Endothelial cell (in vitro differentiated cells): ENCODE measurements at regions not wholly inside any gene's neighbourhood (a gene's known extent, or its start where the extent isn't known, plus 50 kb on each side); places are given as distances from the start of the nearest gene placed in this dataset.

Experiments
- DNase-seq: peaks from one replicate; pipeline ENCODE4 v3.0.0; 2021; ENCODE audit warnings: low spot score
- H3K27ac Mint-ChIP-seq: one replicate; pipeline ENCODE4 v1.8.0; 2021; ENCODE audit warnings: mixed read lengths, inconsistent platforms; ENCODE audit not compliant: unreplicated experiment
- H3K27me3 Mint-ChIP-seq: one replicate; pipeline ENCODE4 v1.8.0; 2021; ENCODE audit warnings: mild to moderate bottlenecking, moderate library complexity, mixed read lengths, inconsistent platforms; ENCODE audit not compliant: unreplicated experiment
- H3K36me3 Mint-ChIP-seq: one replicate; pipeline ENCODE4 v1.8.0; 2021; ENCODE audit warnings: mild to moderate bottlenecking, low read depth, mixed read lengths, inconsistent platforms; ENCODE audit not compliant: unreplicated experiment
- H3K4me1 Mint-ChIP-seq: one replicate; pipeline ENCODE4 v1.8.0; 2021; ENCODE audit warnings: mild to moderate bottlenecking, mixed read lengths, inconsistent platforms; ENCODE audit not compliant: unreplicated experiment
- H3K4me3 Mint-ChIP-seq: one replicate; pipeline ENCODE4 v1.8.0; 2021; ENCODE audit warnings: mild to moderate bottlenecking, mixed read lengths, inconsistent platforms; ENCODE audit not compliant: unreplicated experiment
- H3K9me3 Mint-ChIP-seq: one replicate; pipeline ENCODE4 v1.8.0; 2021; ENCODE audit warnings: mixed read lengths, inconsistent platforms; ENCODE audit not compliant: unreplicated experiment
- CTCF ChIP-seq: fragments of 200-600 bp; sonication (generic); IDR thresholded peaks from one replicate; pipeline ENCODE4 v1.5.0; 2021; ENCODE audit warnings: antibody characterized with exemption; ENCODE audit not compliant: unreplicated experiment

- Mint-ChIP-seq H3K9me3 (no peaks in the 10 kb centered on the region), H3K36me3 (no peaks in the 10 kb centered on the region), H3K27me3 (no peaks in the 10 kb centered on the region), H3K4me1 (peaks cover 7% of the 10 kb centered on the region), H3K27ac (no peak overlapping the region), H3K4me3 (no peak overlapping the region)
- TF ChIP-seq CTCF = peak; percentile 72
- peak; percentile 64 for DNase-seq
Observed at GRCh38 chr11:88016392-88017170, 158.7 kb downstream of the RAB38 start.

GRCh38 chr11:88015170-88015569 lies 160.1 kb downstream of the RAB38 start:
- peaks cover 7% of the 10 kb centered on the region for H3K4me1 Mint-ChIP-seq
- no peak for DNase-seq
- no peaks in the 10 kb centered on the region for H3K9me3 Mint-ChIP-seq
- H3K27ac Mint-ChIP-seq = no peak overlapping the region
- H3K27me3 Mint-ChIP-seq = no peaks in the 10 kb centered on the region
- H3K36me3 Mint-ChIP-seq = no peaks in the 10 kb centered on the region
- H3K4me3 Mint-ChIP-seq = no peak overlapping the region
- no peak for TF ChIP-seq CTCF

GRCh38 chr11:88013508-88014065 lies 161.7 kb downstream of the RAB38 start:
- Mint-ChIP-seq H3K4me3 (no peak overlapping the region), H3K27me3 (no peaks in the 10 kb centered on the region), H3K36me3 (no peaks in the 10 kb centered on the region), H3K9me3 (no peaks in the 10 kb centered on the region), H3K4me1 (peaks cover 7% of the 10 kb centered on the region), H3K27ac (no peak overlapping the region)
- TF ChIP-seq CTCF = no peak
- no peak for DNase-seq

DNA sequence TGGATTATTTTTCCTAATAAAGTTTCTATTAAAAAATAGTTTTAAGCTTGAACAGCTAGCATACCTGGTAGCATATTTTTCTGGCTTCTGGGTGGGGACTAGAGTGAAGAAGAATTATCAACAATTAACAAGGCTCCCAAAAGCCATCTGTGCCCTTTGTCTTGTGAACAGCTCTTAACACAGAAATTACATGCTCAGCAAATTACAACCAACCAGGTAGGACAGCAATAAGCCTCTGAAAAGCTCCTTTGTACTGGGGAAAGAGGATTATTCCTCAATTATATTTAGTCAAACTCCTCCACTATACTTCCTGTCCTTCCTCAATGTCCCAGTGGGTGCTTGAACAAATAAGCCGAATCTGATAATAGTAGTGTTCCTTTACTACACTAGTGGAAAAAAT lies 162.8 kb downstream of the RAB38 start:
- Mint-ChIP-seq H3K4me1 (peaks cover 7% of the 10 kb centered on the region), H3K27me3 (no peaks in the 10 kb centered on the region), H3K27ac (no peak overlapping the region), H3K9me3 (no peaks in the 10 kb centered on the region), H3K36me3 (no peaks in the 10 kb centered on the region), H3K4me3 (no peak overlapping the region)
- no peak for TF ChIP-seq CTCF
- DNase-seq = no peak

GRCh38 chr11:87976009-87976408 lies 199.2 kb downstream of the RAB38 start:
- Mint-ChIP-seq H3K4me1 (peaks cover 1% of the 10 kb centered on the region), H3K9me3 (no peaks in the 10 kb centered on the region), H3K27ac (no peak overlapping the region), H3K4me3 (no peak overlapping the region), H3K36me3 (no peaks in the 10 kb centered on the region), H3K27me3 (no peaks in the 10 kb centered on the region)
- no peak for TF ChIP-seq CTCF
- DNase-seq = no peak
